Sigmoid colon (tissue), 6 donors: ENCODE measurements at regions not wholly inside any gene's neighbourhood (a gene's known extent, or its start where the extent isn't known, plus 50 kb on each side); places are given as distances from the start of the nearest gene placed in this dataset.

Experiments used
- DNase-seq: peaks from one replicate; pipeline ENCODE4 v3.0.0-alpha.2; 2019
- H3K27ac ChIP-seq, 4 donors: fragments of 200-600 bp; sonication (generic); one replicate each; pipeline ENCODE4 v1.5.1; 2016 to 2019; ENCODE audit warnings: mild to moderate bottlenecking in 1 of 4
- H3K27me3 ChIP-seq, 3 donors: fragments of 200-600 bp; sonication (generic); one replicate each; pipeline ENCODE4 v1.5.1; 2019; ENCODE audit warnings: mild to moderate bottlenecking in 1 of 3
- H3K36me3 ChIP-seq, 4 donors: fragments of 200-600 bp; sonication (generic); one replicate each; pipeline ENCODE4 v1.5.1; 2016 to 2019
- H3K4me1 ChIP-seq, 4 donors: fragments of 200-600 bp; sonication (generic); one replicate each; pipeline ENCODE4 v1.5.1; 2017 to 2019
- H3K4me3 ChIP-seq, 4 donors: fragments of 200-600 bp; sonication (generic); one replicate each; pipeline ENCODE4 v1.5.1; 2017 to 2019; ENCODE audit warnings: mild to moderate bottlenecking in 2 of 4, moderate library complexity in 1 of 4
- H3K9me3 ChIP-seq, 4 donors: fragments of 200-600 bp in 3 of 4; sonication (generic) in 3 of 4; one replicate each; pipeline versions ENCODE4 v1.5.1 to v1.6.1; 2013 to 2019
- CTCF ChIP-seq, 4 experiments: fragments of 450-650 bp in 3 of 4; fragments of 200-600 bp in 1 of 4; IDR thresholded peaks; one replicate each; pipeline ENCODE4 v1.5.1; 2016 to 2019; ENCODE audit warnings: antibody characterized with exemption in 4 of 4, mild to moderate bottlenecking in 3 of 4, moderate library complexity in 2 of 4
- EP300 ChIP-seq, 4 donors: sonication (generic); formaldehyde crosslinking; IDR thresholded peaks; one replicate each; pipeline ENCODE4 v1.6.1; 2017; ENCODE audit warnings: antibody characterized with exemption in 4 of 4
- POLR2A ChIP-seq, 2 donors: fragments of 450-650 bp; IDR thresholded peaks; one replicate each; pipeline ENCODE4 v1.6.1; 2016; ENCODE audit warnings: antibody characterized with exemption in 2 of 2, mild to moderate bottlenecking in 2 of 2, moderate library complexity in 2 of 2
- POLR2AphosphoS5 ChIP-seq, 4 donors: sonication (generic); formaldehyde crosslinking; IDR thresholded peaks; one replicate each; pipeline ENCODE4 v1.6.1; 2017; ENCODE audit warnings: antibody characterized with exemption in 4 of 4
- WGBS, 2 donors: extraction: QIAGEN DNeasy Blood & Tissue Kit; methylation state at CpG; one replicate each; pipeline ENCODE4 v1.1.7; 2013; 5-methylcytosine and 5-hydroxymethylcytosine counted together
- intact Hi-C: fragments of 100-400 bp; cut with DNase I; formaldehyde crosslinking; loops from one replicate; pipeline ENCODE4 v1.15.1; 2023
- donor health status: healthy with polysubstance abuse.
- donor health status: healthy.

GRCh38 chr4:82223715-82224114, 150.1 kb downstream of the HNRNPD start:
- intact Hi-C loops = no loop called here
- WGBS, 2 donors = 16 to 37% methylated on average over 4 of the region's 4 CpGs
- H3K27me3 ChIP-seq = no peaks in the 10 kb centered on the region
- DNase-seq = peak; percentile 67
- H3K9me3 ChIP-seq = no peaks in the 10 kb centered on the region
- H3K36me3 ChIP-seq = no peaks in the 10 kb centered on the region
- H3K4me3 ChIP-seq = no peak overlapping the region
- H3K27ac ChIP-seq = no peak overlapping the region
- TF ChIP-seq POLR2AphosphoS5 (IDR thresholded peaks at IDR 0.05) (no peak), POLR2A (IDR thresholded peaks at IDR 0.05) (no peak), CTCF (IDR thresholded peaks at IDR 0.05) (no peak), EP300 (IDR thresholded peaks at IDR 0.05) (no peak)
- no peaks in the 10 kb centered on the region for H3K4me1 ChIP-seq

GRCh38 chr4:82219346-82219745, 154.4 kb downstream of the HNRNPD start:
- Histone ChIP-seq H3K4me1 (no peaks in the 10 kb centered on the region), H3K4me3 (no peak overlapping the region), H3K9me3 (no peaks in the 10 kb centered on the region), H3K27me3 (no peaks in the 10 kb centered on the region), H3K27ac (no peak overlapping the region), H3K36me3 (no peaks in the 10 kb centered on the region)
- WGBS, 2 donors = 74 to 84% methylated on average over 6 of the region's 6 CpGs
- TF ChIP-seq EP300 (IDR thresholded peaks at IDR 0.05) = no peak
- no peak for TF ChIP-seq POLR2A (IDR thresholded peaks at IDR 0.05)
- TF ChIP-seq CTCF (IDR thresholded peaks at IDR 0.05) = no peak
- no peak for TF ChIP-seq POLR2AphosphoS5 (IDR thresholded peaks at IDR 0.05)
- DNase-seq = no peak
- intact Hi-C loops = no loop called here

GRCh38 chr4:82217986-82218715, 155.6 kb downstream of the HNRNPD start:
- intact Hi-C loops = no loop called here
- 89 to 91% methylated on average over 3 of the region's 3 CpGs for WGBS, 2 donors
- Histone ChIP-seq H3K4me1 (no peaks in the 10 kb centered on the region), H3K36me3 (no peaks in the 10 kb centered on the region), H3K4me3 (no peak overlapping the region), H3K27ac (no peak overlapping the region), H3K27me3 (no peaks in the 10 kb centered on the region), H3K9me3 (no peaks in the 10 kb centered on the region)
- TF ChIP-seq CTCF (IDR thresholded peaks at IDR 0.05) (no peak), POLR2AphosphoS5 (IDR thresholded peaks at IDR 0.05) (no peak), POLR2A (IDR thresholded peaks at IDR 0.05) (no peak), EP300 (IDR thresholded peaks at IDR 0.05) (no peak)
- no peak for DNase-seq

GRCh38 chr4:82216219-82216618, 157.6 kb downstream of the HNRNPD start:
- Histone ChIP-seq H3K36me3 (no peaks in the 10 kb centered on the region), H3K27me3 (no peaks in the 10 kb centered on the region), H3K9me3 (no peaks in the 10 kb centered on the region), H3K4me1 (no peaks in the 10 kb centered on the region), H3K4me3 (no peak overlapping the region), H3K27ac (no peak overlapping the region)
- intact Hi-C loops = no loop called here
- no peak for DNase-seq
- WGBS, 2 donors = 87 to 92% methylated on average over 2 of the region's 2 CpGs
- TF ChIP-seq CTCF (IDR thresholded peaks at IDR 0.05) (no peak), POLR2A (IDR thresholded peaks at IDR 0.05) (no peak), EP300 (IDR thresholded peaks at IDR 0.05) (no peak), POLR2AphosphoS5 (IDR thresholded peaks at IDR 0.05) (no peak)

GRCh38 chr4:82215800-82216199, 158.0 kb downstream of the HNRNPD start:
- no peak for DNase-seq
- no peak overlapping the region for H3K4me3 ChIP-seq
- no peaks in the 10 kb centered on the region for H3K27me3 ChIP-seq
- no peak overlapping the region for H3K27ac ChIP-seq
- no peaks in the 10 kb centered on the region for H3K36me3 ChIP-seq
- intact Hi-C loops = no loop called here
- TF ChIP-seq CTCF (IDR thresholded peaks at IDR 0.05) = no peak
- TF ChIP-seq POLR2A (IDR thresholded peaks at IDR 0.05) = no peak
- TF ChIP-seq POLR2AphosphoS5 (IDR thresholded peaks at IDR 0.05) = no peak
- TF ChIP-seq EP300 (IDR thresholded peaks at IDR 0.05) = no peak
- H3K4me1 ChIP-seq = no peaks in the 10 kb centered on the region
- H3K9me3 ChIP-seq = no peaks in the 10 kb centered on the region
